ENCODE measurements at regions not wholly inside any gene's neighbourhood (a gene's known extent, or its start where the extent isn't known, plus 50 kb on each side); places are given as distances from the start of the nearest gene placed in this dataset.

DNA sequence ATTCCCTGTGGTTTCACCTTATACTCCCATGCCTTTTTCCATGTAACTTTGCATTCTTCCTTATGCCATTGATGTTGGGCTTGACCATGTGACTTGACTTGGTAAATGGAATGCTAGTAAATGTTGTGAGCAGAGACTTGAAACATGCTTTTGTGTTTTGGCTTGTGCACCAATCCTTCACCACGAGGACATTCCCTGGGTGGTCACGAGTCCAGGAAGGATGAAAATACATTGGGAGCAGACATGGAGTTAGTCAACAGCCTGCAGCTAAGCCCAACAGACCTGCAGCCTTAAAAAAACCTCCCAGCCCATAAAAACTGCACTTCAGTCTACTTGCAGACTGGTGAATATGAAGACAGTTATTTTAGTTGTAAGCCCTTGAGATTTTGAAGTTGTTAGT is 116.5 kb upstream of the SPATS2L start:
- TF ChIP-seq, protein P1, sequence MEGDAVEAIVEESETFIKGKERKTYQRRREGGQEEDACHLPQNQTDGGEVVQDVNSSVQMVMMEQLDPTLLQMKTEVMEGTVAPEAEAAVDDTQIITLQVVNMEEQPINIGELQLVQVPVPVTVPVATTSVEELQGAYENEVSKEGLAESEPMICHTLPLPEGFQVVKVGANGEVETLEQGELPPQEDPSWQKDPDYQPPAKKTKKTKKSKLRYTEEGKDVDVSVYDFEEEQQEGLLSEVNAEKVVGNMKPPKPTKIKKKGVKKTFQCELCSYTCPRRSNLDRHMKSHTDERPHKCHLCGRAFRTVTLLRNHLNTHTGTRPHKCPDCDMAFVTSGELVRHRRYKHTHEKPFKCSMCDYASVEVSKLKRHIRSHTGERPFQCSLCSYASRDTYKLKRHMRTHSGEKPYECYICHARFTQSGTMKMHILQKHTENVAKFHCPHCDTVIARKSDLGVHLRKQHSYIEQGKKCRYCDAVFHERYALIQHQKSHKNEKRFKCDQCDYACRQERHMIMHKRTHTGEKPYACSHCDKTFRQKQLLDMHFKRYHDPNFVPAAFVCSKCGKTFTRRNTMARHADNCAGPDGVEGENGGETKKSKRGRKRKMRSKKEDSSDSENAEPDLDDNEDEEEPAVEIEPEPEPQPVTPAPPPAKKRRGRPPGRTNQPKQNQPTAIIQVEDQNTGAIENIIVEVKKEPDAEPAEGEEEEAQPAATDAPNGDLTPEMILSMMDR (IDR thresholded peaks at IDR 0.05) = no peak
- TF ChIP-seq SIN3A (IDR thresholded peaks at IDR 0.05; ENCODE audit: borderline replicate concordance, insufficient read depth, low read depth, low read length) = no peak
- no peak for TF ChIP-seq POLR2AphosphoS5 (IDR thresholded peaks at IDR 0.05; ENCODE audit: low read depth, low read length)
- TF ChIP-seq TCF7L2 (IDR thresholded peaks at IDR 0.05; ENCODE audit: low read depth, low read length) = no peak
